ENCODE measurements at regions not wholly inside any gene's neighbourhood (a gene's known extent, or its start where the extent isn't known, plus 50 kb on each side); places are given as distances from the start of the nearest gene placed in this dataset.

GRCh38 chr20:39397646-39398045, 435.5 kb downstream of the DHX35 start:
- Histone ChIP-seq H3K4me2 (replicated peaks; ENCODE audit: extremely low read depth, low read length, poor library complexity, severe bottlenecking) (no peak overlapping the region), H4K20me1 (ENCODE audit: insufficient read depth, low read length) (no peaks in the 10 kb centered on the region), H3K4me3 (replicated peaks in 1 of 3; ENCODE audit: low read depth in 2 of 3, low read length in 3 of 3) (no peak overlapping the region), H2AFZ (ENCODE audit: insufficient read depth, low read depth, low read length, poor library complexity, severe bottlenecking) (no peak overlapping the region), H3K9ac (ENCODE audit: insufficient read depth, low read length, poor library complexity, severe bottlenecking) (no peak overlapping the region), H3K27ac (ENCODE audit: low read depth in 1 of 2, low read length in 2 of 2) (no peak overlapping the region), H3K9me3 (replicated peaks in 1 of 2; ENCODE audit: control insufficient read depth in 1 of 2, insufficient read depth in 1 of 2, low read length in 2 of 2) (no peaks in the 10 kb centered on the region), H3K27me3 (ENCODE audit: control insufficient read depth in 2 of 2, insufficient read depth in 2 of 2, low read length in 2 of 2) (no peaks in the 10 kb centered on the region), H3K36me3 (replicated peaks in 1 of 2; ENCODE audit: control insufficient read depth in 1 of 2, insufficient read depth in 2 of 2, low read length in 2 of 2) (no peaks in the 10 kb centered on the region), H3K79me2 (ENCODE audit: insufficient read depth, low read length) (no peaks in the 10 kb centered on the region), H3K4me1 (ENCODE audit: control insufficient read depth in 1 of 2, insufficient read depth in 2 of 2, low read length in 2 of 2) (no peaks in the 10 kb centered on the region)
- DNase-seq, result no peak
- Mint-ChIP-seq H3K27me3 (ENCODE audit: low read depth in 3 of 3) (peaks cover 0 to 1% (median 0%) of the 10 kb centered on the region in 3 donors), H3K4me1 (no peaks in the 10 kb centered on the region), H3K27ac (no peak overlapping the region), H3K36me3 (no peaks in the 10 kb centered on the region), H3K4me3 (no peak overlapping the region), H3K9me3 (peaks cover 0 to 4% (median 0%) of the 10 kb centered on the region in 7 donors)
- 88% methylated on average over 1 of the region's 2 CpGs for WGBS (ENCODE audit: insufficient coverage)
- intact Hi-C loops (cut with micrococcal nuclease), result no loop called here
- TF ChIP-seq, protein P1, sequence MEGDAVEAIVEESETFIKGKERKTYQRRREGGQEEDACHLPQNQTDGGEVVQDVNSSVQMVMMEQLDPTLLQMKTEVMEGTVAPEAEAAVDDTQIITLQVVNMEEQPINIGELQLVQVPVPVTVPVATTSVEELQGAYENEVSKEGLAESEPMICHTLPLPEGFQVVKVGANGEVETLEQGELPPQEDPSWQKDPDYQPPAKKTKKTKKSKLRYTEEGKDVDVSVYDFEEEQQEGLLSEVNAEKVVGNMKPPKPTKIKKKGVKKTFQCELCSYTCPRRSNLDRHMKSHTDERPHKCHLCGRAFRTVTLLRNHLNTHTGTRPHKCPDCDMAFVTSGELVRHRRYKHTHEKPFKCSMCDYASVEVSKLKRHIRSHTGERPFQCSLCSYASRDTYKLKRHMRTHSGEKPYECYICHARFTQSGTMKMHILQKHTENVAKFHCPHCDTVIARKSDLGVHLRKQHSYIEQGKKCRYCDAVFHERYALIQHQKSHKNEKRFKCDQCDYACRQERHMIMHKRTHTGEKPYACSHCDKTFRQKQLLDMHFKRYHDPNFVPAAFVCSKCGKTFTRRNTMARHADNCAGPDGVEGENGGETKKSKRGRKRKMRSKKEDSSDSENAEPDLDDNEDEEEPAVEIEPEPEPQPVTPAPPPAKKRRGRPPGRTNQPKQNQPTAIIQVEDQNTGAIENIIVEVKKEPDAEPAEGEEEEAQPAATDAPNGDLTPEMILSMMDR (IDR thresholded peaks at IDR 0.05), result no peak

DNA sequence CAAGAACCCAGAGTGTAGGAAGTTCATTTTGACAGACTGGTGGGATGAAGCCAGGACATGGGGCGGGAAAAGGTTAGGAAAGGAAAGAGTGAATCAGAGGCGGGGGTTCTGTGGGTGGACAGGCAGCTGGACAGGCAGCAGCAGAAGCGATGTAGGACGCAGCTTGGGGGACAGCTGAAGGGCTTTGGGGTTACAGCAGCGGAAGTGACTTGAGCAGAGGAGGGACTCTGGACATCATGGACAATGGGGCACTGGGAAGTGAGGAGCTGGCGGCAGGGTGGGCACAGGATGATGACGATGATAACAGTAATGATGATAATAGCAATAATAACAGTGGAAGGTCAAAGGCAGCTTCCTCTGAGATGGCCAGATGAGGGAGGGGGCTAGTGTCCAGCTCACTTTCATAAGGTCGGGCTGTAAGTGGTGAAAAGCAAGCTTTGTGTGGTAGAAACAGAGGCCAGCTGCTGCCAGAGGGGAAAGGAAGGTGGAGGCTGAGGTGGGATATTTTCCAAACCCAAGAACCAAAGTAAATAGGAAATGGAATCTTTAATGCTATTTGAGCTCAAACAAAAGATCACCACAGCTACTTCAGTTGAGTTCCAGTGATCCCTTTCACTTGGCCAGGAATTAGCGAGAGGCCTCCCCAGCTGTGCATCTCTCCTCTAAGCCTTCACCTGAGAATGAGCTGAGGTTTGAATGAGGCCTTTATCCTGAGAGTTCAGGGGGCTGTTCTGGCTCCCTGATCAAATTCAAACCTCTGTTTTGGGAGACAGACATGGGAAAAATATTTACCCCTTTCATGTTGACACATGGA, 433.5 kb downstream of the DHX35 start:
- H3K4me3 ChIP-seq (replicated peaks in 1 of 3; ENCODE audit: low read depth in 2 of 3, low read length in 3 of 3), result no peak overlapping the region
- Mint-ChIP-seq H3K4me3 (no peak overlapping the region), H3K36me3 (no peaks in the 10 kb centered on the region), H3K4me1 (no peaks in the 10 kb centered on the region), H3K27ac (no peak overlapping the region), H3K9me3 (peaks cover 0 to 4% (median 0%) of the 10 kb centered on the region in 7 donors), H3K27me3 (ENCODE audit: low read depth in 3 of 3) (no peaks in the 10 kb centered on the region)
- no peaks in the 10 kb centered on the region for H3K79me2 ChIP-seq (ENCODE audit: insufficient read depth, low read length)
- no peak overlapping the region for H3K27ac ChIP-seq (ENCODE audit: low read depth in 1 of 2, low read length in 2 of 2)
- no peaks in the 10 kb centered on the region for H4K20me1 ChIP-seq (ENCODE audit: insufficient read depth, low read length)
- H3K9me3 ChIP-seq (replicated peaks in 1 of 2; ENCODE audit: control insufficient read depth in 1 of 2, insufficient read depth in 1 of 2, low read length in 2 of 2), result no peaks in the 10 kb centered on the region
- no peak overlapping the region for H2AFZ ChIP-seq (ENCODE audit: insufficient read depth, low read depth, low read length, poor library complexity, severe bottlenecking)
- H3K27me3 ChIP-seq (ENCODE audit: control insufficient read depth in 2 of 2, insufficient read depth in 2 of 2, low read length in 2 of 2), result no peaks in the 10 kb centered on the region
- no peaks in the 10 kb centered on the region for H3K4me1 ChIP-seq (ENCODE audit: control insufficient read depth in 1 of 2, insufficient read depth in 2 of 2, low read length in 2 of 2)
- H3K36me3 ChIP-seq (replicated peaks in 1 of 2; ENCODE audit: control insufficient read depth in 1 of 2, insufficient read depth in 2 of 2, low read length in 2 of 2), result no peaks in the 10 kb centered on the region
- intact Hi-C loops (cut with micrococcal nuclease), result no loop called here
- no peak overlapping the region for H3K4me2 ChIP-seq (replicated peaks; ENCODE audit: extremely low read depth, low read length, poor library complexity, severe bottlenecking)
- no peak overlapping the region for H3K9ac ChIP-seq (ENCODE audit: insufficient read depth, low read length, poor library complexity, severe bottlenecking)
- no peak for DNase-seq
- 97% methylated on average over 7 of the region's 9 CpGs for WGBS (ENCODE audit: insufficient coverage)
- TF ChIP-seq, protein P1 (IDR thresholded peaks at IDR 0.05), result no peak
